Ovary (tissue), 7 donors: ENCODE measurements at regions not wholly inside any gene's neighbourhood (a gene's known extent, or its start where the extent isn't known, plus 50 kb on each side); places are given as distances from the start of the nearest gene placed in this dataset.

ENCODE experiments used
- DNase-seq, 5 donors: peaks; one replicate each; pipeline ENCODE4 v3.0.0-alpha.2; 2019 to 2020
- H3K27ac ChIP-seq, 2 donors: fragments of 200-600 bp; one replicate each; pipeline versions ENCODE4 v1.5.1 to v1.8.0; 2019 to 2022
- H3K27me3 ChIP-seq: fragments of 200-600 bp; one replicate; pipeline ENCODE4 v1.8.0; 2022
- H3K36me3 ChIP-seq: fragments of 200-600 bp; sonication (generic); one replicate; pipeline ENCODE4 v1.5.1; 2019
- H3K4me1 ChIP-seq: one replicate; pipeline ENCODE4 v1.8.1; 2013; ENCODE audit warnings: mild to moderate bottlenecking, moderate library complexity; ENCODE audit not compliant: insufficient read depth
- H3K4me3 ChIP-seq: fragments of 200-600 bp; sonication (generic); one replicate; pipeline ENCODE4 v1.5.1; 2017
- H3K9me3 ChIP-seq, 2 donors: fragments of 200-600 bp in 1 of 2; sonication (generic) in 1 of 2; one replicate each; pipeline versions ENCODE4 v1.5.1 to v1.8.1; 2013 to 2019; ENCODE audit warnings: mild to moderate bottlenecking in 1 of 2, moderate library complexity in 1 of 2
- EP300 ChIP-seq: sonication (generic); formaldehyde crosslinking; IDR thresholded peaks from one replicate; pipeline ENCODE4 v1.6.1; 2017; ENCODE audit warnings: antibody characterized with exemption
- POLR2A ChIP-seq: fragments of 450-650 bp; IDR thresholded peaks from one replicate; pipeline ENCODE4 v1.6.1; 2017; ENCODE audit warnings: antibody characterized with exemption, mild to moderate bottlenecking, moderate library complexity
- WGBS, 3 donors: extraction: QIAGEN DNeasy Blood & Tissue Kit in 1 of 3; methylation state at CpG; one replicate each; pipeline versions ENCODE4 v1.1.5 to v1.1.7; 2013 to 2017; 5-methylcytosine and 5-hydroxymethylcytosine counted together
- intact Hi-C, 4 donors: fragments of 100-400 bp; cut with DNase I; formaldehyde crosslinking; loops; one replicate each; pipeline versions ENCODE4 v1.11.0 to v1.15.1; 2022 to 2023
- TF ChIP-seq, protein P1 (sequence below), 3 donors: fragments of 450-650 bp in 2 of 3; fragments of 200-600 bp in 1 of 3; IDR thresholded peaks; one replicate each; pipeline versions ENCODE4 v1.5.1 to v1.8.0; 2016 to 2022; ENCODE audit warnings: antibody characterized with exemption in 3 of 3, mild to moderate bottlenecking in 1 of 3
- donor health status: DM: no; HTN: no; CAD: no; lungs with moderate emphysema.
- donor health status: DM: no; HTN: no; CAD: no.
- donor health status: Bipolar disorder and iron deficiency.
- donor health status: DM: no; HTN: no; CAD: no.
- donor health status: DM: yes; HTN: yes; CAD: no.

DNA sequence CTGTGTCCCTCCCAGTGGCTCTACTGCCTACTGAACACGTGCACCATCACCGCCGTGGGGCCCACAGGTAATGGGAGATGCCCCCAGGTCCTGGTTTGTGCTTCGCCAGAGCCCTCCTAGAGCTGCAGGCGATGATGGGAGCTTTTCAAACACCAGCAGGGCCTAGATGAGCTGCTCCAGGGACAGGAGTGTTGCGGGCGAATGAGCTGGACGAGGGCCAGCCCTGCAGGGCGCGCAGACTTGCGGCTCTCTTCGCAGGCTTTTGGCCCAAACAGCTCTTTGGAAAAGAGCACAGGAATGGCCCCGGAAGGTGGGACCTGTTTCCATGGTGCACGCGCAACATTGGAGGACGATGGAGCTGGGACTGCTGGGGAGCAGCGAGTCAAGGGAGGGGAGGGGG is 409.3 kb upstream of the SULF2 start:
- DNase-seq = peak in 1 of 5 donors; percentile 40
- no peaks in the 10 kb centered on the region for H3K27me3 ChIP-seq
- WGBS, 3 donors = 81 to 88% (median 86%) methylated on average over 17 of the region's 17 CpGs
- intact Hi-C loops = loop anchor here in 2 of 4 donors (10.0 kb wide), 1 partner anchor 430 kb away; no protein-coding TSS in a partner anchor
- H3K4me1 ChIP-seq = no peaks in the 10 kb centered on the region
- TF ChIP-seq POLR2A (no peak), EP300 (no peak)
- TF ChIP-seq, protein P1, sequence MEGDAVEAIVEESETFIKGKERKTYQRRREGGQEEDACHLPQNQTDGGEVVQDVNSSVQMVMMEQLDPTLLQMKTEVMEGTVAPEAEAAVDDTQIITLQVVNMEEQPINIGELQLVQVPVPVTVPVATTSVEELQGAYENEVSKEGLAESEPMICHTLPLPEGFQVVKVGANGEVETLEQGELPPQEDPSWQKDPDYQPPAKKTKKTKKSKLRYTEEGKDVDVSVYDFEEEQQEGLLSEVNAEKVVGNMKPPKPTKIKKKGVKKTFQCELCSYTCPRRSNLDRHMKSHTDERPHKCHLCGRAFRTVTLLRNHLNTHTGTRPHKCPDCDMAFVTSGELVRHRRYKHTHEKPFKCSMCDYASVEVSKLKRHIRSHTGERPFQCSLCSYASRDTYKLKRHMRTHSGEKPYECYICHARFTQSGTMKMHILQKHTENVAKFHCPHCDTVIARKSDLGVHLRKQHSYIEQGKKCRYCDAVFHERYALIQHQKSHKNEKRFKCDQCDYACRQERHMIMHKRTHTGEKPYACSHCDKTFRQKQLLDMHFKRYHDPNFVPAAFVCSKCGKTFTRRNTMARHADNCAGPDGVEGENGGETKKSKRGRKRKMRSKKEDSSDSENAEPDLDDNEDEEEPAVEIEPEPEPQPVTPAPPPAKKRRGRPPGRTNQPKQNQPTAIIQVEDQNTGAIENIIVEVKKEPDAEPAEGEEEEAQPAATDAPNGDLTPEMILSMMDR (IDR thresholded peaks at IDR 0.05) = no peak
- H3K9me3 ChIP-seq = no peaks in the 10 kb centered on the region
- no peaks in the 10 kb centered on the region for H3K36me3 ChIP-seq
- no peak overlapping the region for H3K27ac ChIP-seq
- H3K4me3 ChIP-seq = no peak overlapping the region

DNA sequence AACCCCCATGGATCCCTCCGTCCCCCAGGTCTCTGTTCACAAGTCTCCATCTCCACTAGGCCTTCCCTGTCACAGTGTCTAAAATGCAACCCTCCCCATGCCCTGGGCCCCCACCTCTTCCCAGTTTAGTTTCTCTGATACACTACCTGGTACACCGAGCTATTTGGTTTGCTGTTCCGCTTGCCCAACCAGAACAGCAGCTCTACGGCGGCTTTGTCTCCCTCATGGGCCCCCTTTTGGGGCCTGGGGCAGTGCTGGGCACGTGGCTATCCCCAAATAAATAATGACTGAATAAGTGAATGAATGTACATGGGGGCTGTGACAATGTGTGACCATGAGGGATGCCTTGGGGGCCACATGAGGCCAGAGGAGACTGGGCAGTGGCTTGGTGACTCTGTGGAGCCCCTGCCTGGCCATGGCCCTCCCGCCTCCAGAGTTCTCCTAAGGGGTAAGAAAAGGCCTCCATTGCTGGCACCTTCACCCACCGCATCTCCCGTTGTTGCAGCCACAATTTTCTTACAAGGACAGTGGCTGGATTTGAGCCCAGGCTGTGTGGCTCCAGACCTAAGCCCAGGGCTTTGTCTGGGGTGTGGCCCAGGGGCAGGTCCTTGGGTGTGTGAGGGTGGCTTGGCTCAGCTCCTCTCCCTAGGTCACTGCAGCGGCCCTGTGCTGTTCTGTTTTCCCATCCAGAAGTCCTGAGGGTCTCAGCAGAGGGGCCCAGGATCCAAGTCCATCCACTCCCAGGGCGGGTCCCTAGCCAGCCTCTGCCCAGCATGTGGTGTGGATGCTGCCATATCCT is 408.5 kb upstream of the SULF2 start:
- Histone ChIP-seq H3K9me3 (no peaks in the 10 kb centered on the region), H3K36me3 (no peaks in the 10 kb centered on the region), H3K27me3 (no peaks in the 10 kb centered on the region), H3K4me3 (no peak overlapping the region), H3K27ac (no peak overlapping the region), H3K4me1 (no peaks in the 10 kb centered on the region)
- peak in 1 of 5 donors; percentile 21 for DNase-seq
- intact Hi-C loops = loop anchor here in 2 of 4 donors (10.0 kb wide), 1 partner anchor 431 kb away; no protein-coding TSS in a partner anchor
- WGBS, 3 donors = 92 to 95% (median 94%) methylated on average over 11 of the region's 11 CpGs
- TF ChIP-seq EP300 (no peak), POLR2A (no peak)
- TF ChIP-seq, protein P1 (IDR thresholded peaks at IDR 0.05) = no peak

DNA sequence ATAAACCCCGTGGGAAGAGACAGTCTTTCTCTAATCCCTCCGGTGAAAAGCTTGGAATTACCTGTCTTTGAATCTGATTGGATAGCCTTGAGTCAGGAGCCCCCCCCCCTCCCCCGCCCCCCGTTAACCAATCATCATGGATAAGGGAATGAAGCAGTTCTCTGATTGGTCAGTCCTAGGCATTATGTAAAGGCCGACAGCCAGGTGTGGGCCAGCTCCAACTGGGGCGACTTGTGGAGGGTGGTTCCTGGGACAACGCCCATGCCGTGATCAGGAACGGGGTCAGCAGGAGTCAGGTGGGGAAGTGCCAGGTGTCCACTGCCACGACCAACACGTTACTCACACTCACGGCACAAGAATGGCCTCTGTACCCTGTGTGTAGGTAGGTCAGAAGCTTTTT is 406.8 kb upstream of the SULF2 start:
- H3K27me3 ChIP-seq = no peaks in the 10 kb centered on the region
- WGBS, 3 donors = 86 to 95% (median 94%) methylated on average over 12 of the region's 12 CpGs
- TF ChIP-seq, protein P1 (IDR thresholded peaks at IDR 0.05) = no peak
- TF ChIP-seq POLR2A (no peak), EP300 (no peak)
- H3K27ac ChIP-seq = no peak overlapping the region
- intact Hi-C loops = loop anchor here in 2 of 4 donors (10.0 kb wide), 1 partner anchor 433 kb away; no protein-coding TSS in a partner anchor
- no peaks in the 10 kb centered on the region for H3K4me1 ChIP-seq
- no peak overlapping the region for H3K4me3 ChIP-seq
- H3K36me3 ChIP-seq = no peaks in the 10 kb centered on the region
- peak in 1 of 5 donors; percentile 32 for DNase-seq
- no peaks in the 10 kb centered on the region for H3K9me3 ChIP-seq

DNA sequence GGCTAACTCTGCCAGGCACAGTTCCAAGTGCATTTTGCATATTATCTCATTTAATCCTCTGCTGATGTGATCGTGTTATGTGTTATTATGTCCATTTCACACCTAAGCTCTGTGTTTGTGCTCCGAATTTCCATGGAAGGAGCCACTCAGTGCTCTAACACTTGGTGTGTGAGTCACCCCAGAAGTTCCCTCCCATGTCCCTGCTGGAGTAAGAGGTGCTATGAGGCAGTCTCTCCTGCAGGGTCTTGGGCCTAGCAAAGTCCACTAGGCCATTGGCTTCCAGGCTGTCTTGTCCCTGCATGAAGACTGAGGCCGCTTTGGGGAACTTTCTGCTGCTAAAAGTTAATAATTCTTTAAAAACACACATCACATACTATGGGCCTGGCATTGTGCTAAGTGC is 405.9 kb upstream of the SULF2 start:
- Histone ChIP-seq H3K4me3 (no peak overlapping the region), H3K36me3 (no peaks in the 10 kb centered on the region), H3K27ac (no peak overlapping the region), H3K4me1 (no peaks in the 10 kb centered on the region), H3K9me3 (no peaks in the 10 kb centered on the region), H3K27me3 (no peaks in the 10 kb centered on the region)
- DNase-seq = peak in 1 of 5 donors; percentile 7
- intact Hi-C loops = loop anchor here in 2 of 4 donors (10.0 kb wide), 1 partner anchor 434 kb away; no protein-coding TSS in a partner anchor
- WGBS, 3 donors = 64 to 86% (median 77%) methylated on average over 3 of the region's 3 CpGs
- no peak for TF ChIP-seq POLR2A
- no peak for TF ChIP-seq EP300
- TF ChIP-seq, protein P1 (IDR thresholded peaks at IDR 0.05) = no peak
